ENCODE measurements at regions not wholly inside any gene's neighbourhood (a gene's known extent, or its start where the extent isn't known, plus 50 kb on each side); places are given as distances from the start of the nearest gene placed in this dataset.

DNA sequence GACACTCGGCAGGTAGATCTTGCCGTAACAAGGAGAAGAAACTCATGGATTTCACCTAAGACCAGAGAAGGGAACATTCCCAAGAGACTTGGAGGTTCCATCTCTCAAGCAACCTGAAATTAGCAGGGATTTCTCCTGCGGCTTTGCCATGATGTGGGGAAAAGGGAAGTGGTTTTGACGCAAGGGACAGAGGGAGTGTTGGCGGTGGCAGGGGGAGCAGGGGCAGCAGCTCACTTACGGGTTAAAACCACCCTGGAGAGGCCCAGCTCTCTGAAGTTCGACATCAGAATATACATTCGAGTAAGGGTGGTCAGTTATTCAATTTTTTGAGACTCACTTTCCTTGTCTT is 76.1 kb upstream of the POMP start:
- 90% methylated on average over 8 of the region's 8 CpGs; no CpG with 5 or more reads in 1 of the 2 experiments for WGBS, 2 experiments (ENCODE audit: extremely low coverage in 1 of 2, insufficient coverage in 1 of 2, insufficient read length in 1 of 2, insufficient replicate concordance in 2 of 2, low coverage in 1 of 2, low lambda C conversion rate in 2 of 2, missing lambda C conversion rate in 1 of 2)
- no peak overlapping the region for H2BK5ac ChIP-seq (ENCODE audit: low read depth, low read length)
- H2AK5ac ChIP-seq (ENCODE audit: low read depth, low read length): no peak overlapping the region
- no peak overlapping the region for H3K14ac ChIP-seq (ENCODE audit: insufficient read length)
- H3K9ac ChIP-seq (replicated peaks in 1 of 4; ENCODE audit: extremely low read depth in 1 of 4, low read depth in 3 of 4, low read length in 3 of 4): no peak overlapping the region
- CTCF ChIA-PET (ENCODE audit: partially characterized antibody): no interaction called here
- POLR2A ChIA-PET (ENCODE audit: partially characterized antibody): no interaction called here
- H3K9me3 ChIP-seq (ENCODE audit: insufficient read depth in 2 of 2, low read depth in 1 of 2, low read length in 1 of 2): no peaks in the 10 kb centered on the region
- H3K27me3 ChIP-seq (replicated peaks in 1 of 4; ENCODE audit: control insufficient read depth in 3 of 4, extremely low read depth in 1 of 4, insufficient read depth in 3 of 4, low read length in 3 of 4): no peaks in the 10 kb centered on the region; a peak in 1 of 7 replicates
- no peak overlapping the region for H4K8ac ChIP-seq (ENCODE audit: extremely low read depth, insufficient read depth, low read length)
- H2AFZ ChIP-seq (ENCODE audit: low read length): no peak overlapping the region
- H3K36me3 ChIP-seq (ENCODE audit: control insufficient read depth in 2 of 4, insufficient read depth in 4 of 4, low read length in 3 of 4): no peaks in the 10 kb centered on the region
- H4K20me1 ChIP-seq (replicated peaks in 1 of 2; ENCODE audit: control insufficient read depth in 1 of 2, insufficient read depth in 2 of 2, low read length in 2 of 2): no peaks in the 10 kb centered on the region
- H2BK120ac ChIP-seq (replicated peaks; ENCODE audit: low read depth, low read length): no peak overlapping the region
- no peak overlapping the region for H3K4me2 ChIP-seq (ENCODE audit: insufficient read depth in 1 of 2, low read depth in 2 of 2, low read length in 2 of 2)
- H3K4me3 ChIP-seq (ENCODE audit: extremely low read depth in 1 of 4, insufficient read depth in 2 of 4, low read depth in 3 of 4, low read length in 4 of 4): no peak overlapping the region
- no peak for FAIRE-seq
- no peak overlapping the region for H3K56ac ChIP-seq (replicated peaks; ENCODE audit: insufficient read length, low read depth, low read length)
- H3K27ac ChIP-seq (ENCODE audit: low read depth, low read length): no peak overlapping the region
- no peak overlapping the region for H3K23ac ChIP-seq (ENCODE audit: insufficient read length)
- H3K79me2 ChIP-seq (ENCODE audit: control insufficient read depth in 1 of 2, insufficient read depth in 2 of 2, low read length in 2 of 2): no peaks in the 10 kb centered on the region
- no peak overlapping the region for H3K18ac ChIP-seq (ENCODE audit: extremely low read depth, low read length)
- no peaks in the 10 kb centered on the region for H3K23me2 ChIP-seq (ENCODE audit: low read depth, low read length)
- no peak overlapping the region for H3K4ac ChIP-seq (replicated peaks; ENCODE audit: insufficient read length, low read depth, low read length)
- H4K91ac ChIP-seq (replicated peaks; ENCODE audit: insufficient read length, low read length): no peak overlapping the region
- no peak for DNase-seq (ENCODE audit: low read depth in 1 of 2, low spot score in 2 of 2)
- H4K5ac ChIP-seq (ENCODE audit: insufficient read length, low read depth, low read length): no peak overlapping the region
- peaks cover 0 to 12% (median 7%) of the 10 kb centered on the region in 4 experiments; a peak in 5 of 7 replicates for H3K4me1 ChIP-seq (replicated peaks in 1 of 4; ENCODE audit: control insufficient read depth in 3 of 4, insufficient read depth in 4 of 4, low read length in 3 of 4)
- no peak overlapping the region for H2BK20ac ChIP-seq (ENCODE audit: low read length)
- H2BK12ac ChIP-seq (ENCODE audit: low read depth, low read length): no peak overlapping the region
- H3K79me1 ChIP-seq (ENCODE audit: low read depth, low read length): no peaks in the 10 kb centered on the region
- no peak overlapping the region for H2BK15ac ChIP-seq (ENCODE audit: low read length)
- no peak for TF ChIP-seq EZH2 (IDR thresholded peaks at IDR 0.05; ENCODE audit: low read depth, low read length, severe bottlenecking)
- no peak for TF ChIP-seq TBP (IDR thresholded peaks at IDR 0.05; ENCODE audit: low read depth, low read length)
- TF ChIP-seq, protein P1, sequence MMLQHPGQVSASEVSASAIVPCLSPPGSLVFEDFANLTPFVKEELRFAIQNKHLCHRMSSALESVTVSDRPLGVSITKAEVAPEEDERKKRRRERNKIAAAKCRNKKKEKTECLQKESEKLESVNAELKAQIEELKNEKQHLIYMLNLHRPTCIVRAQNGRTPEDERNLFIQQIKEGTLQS (IDR thresholded peaks at IDR 0.05; ENCODE audit: insufficient read depth, low read depth, low read length): no peak
- no peak for TF ChIP-seq MAFK (IDR thresholded peaks at IDR 0.05; ENCODE audit: low read depth, low read length)
- no peak for TF ChIP-seq SP2 (IDR thresholded peaks at IDR 0.05; ENCODE audit: low read length)
- no peak for TF ChIP-seq TAF1 (IDR thresholded peaks at IDR 0.05; ENCODE audit: low read depth, low read length)
- no peak for TF ChIP-seq KDM4A (IDR thresholded peaks at IDR 0.05; ENCODE audit: low read depth, low read length, severe bottlenecking)
- no peak for TF ChIP-seq SP4 (IDR thresholded peaks at IDR 0.05; ENCODE audit: low read length)
- TF ChIP-seq, protein P2, sequence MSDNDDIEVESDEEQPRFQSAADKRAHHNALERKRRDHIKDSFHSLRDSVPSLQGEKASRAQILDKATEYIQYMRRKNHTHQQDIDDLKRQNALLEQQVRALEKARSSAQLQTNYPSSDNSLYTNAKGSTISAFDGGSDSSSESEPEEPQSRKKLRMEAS (IDR thresholded peaks at IDR 0.05): no peak
- TF ChIP-seq YY1 (IDR thresholded peaks at IDR 0.05; ENCODE audit: low read depth, low read length): no peak
- no peak for TF ChIP-seq EP300 (IDR thresholded peaks at IDR 0.05; ENCODE audit: borderline replicate concordance in 1 of 2, low read depth in 2 of 2, low read length in 2 of 2)
- no peak for TF ChIP-seq CBX5 (IDR thresholded peaks at IDR 0.05; ENCODE audit: low read depth, low read length)
- no peak for TF ChIP-seq CHD1 (IDR thresholded peaks at IDR 0.05; ENCODE audit: low read depth, low read length)
